HG03442 (cell line): ENCODE measurements at regions not wholly inside any gene's neighbourhood (a gene's known extent, or its start where the extent isn't known, plus 50 kb on each side); places are given as distances from the start of the nearest gene placed in this dataset.

Experiments used
- ATAC-seq: cut with Tn5 transposase; IDR thresholded peaks from one replicate; pipeline ENCODE4 v1.9.1; 2021; ENCODE audit warnings: mild to moderate bottlenecking, moderate library complexity; ENCODE audit not compliant: unreplicated experiment

- no peak for ATAC-seq
Observed at GRCh38 chr10:57249615-57250281, 888.7 kb upstream of the ZWINT start.

GRCh38 chr10:57247271-57247670 is 886.2 kb upstream of the ZWINT start:
- ATAC-seq = no peak

GRCh38 chr10:57225920-57226319 is 864.9 kb upstream of the ZWINT start:
- no peak for ATAC-seq

GRCh38 chr10:57224811-57225210 is 863.8 kb upstream of the ZWINT start:
- no peak for ATAC-seq

GRCh38 chr10:57222603-57223002 is 861.5 kb upstream of the ZWINT start:
- ATAC-seq = no peak

- ATAC-seq = no peak
Observed at GRCh38 chr10:57222129-57222528, 861.1 kb upstream of the ZWINT start.

- ATAC-seq = no peak
Observed at GRCh38 chr10:57221674-57222073, 860.6 kb upstream of the ZWINT start.

GRCh38 chr10:57218382-57218781 is 857.3 kb upstream of the ZWINT start:
- no peak for ATAC-seq

- ATAC-seq = no peak
Observed at GRCh38 chr10:57202356-57202755, 841.3 kb upstream of the ZWINT start.

- ATAC-seq = no peak
Observed at GRCh38 chr10:57188846-57189245, 827.8 kb upstream of the ZWINT start.

- no peak for ATAC-seq
Observed at GRCh38 chr10:57186201-57186600, 825.1 kb upstream of the ZWINT start.

GRCh38 chr10:57169597-57169996 is 808.5 kb upstream of the ZWINT start:
- ATAC-seq = no peak

- no peak for ATAC-seq
Observed at GRCh38 chr10:57168611-57169240, 807.7 kb upstream of the ZWINT start.

GRCh38 chr10:57165671-57166070 is 804.6 kb upstream of the ZWINT start:
- no peak for ATAC-seq

- no peak for ATAC-seq
Observed at GRCh38 chr10:57162231-57162630, 801.2 kb upstream of the ZWINT start.

GRCh38 chr10:57161157-57161556 is 800.1 kb upstream of the ZWINT start:
- ATAC-seq = no peak

GRCh38 chr10:57145548-57145947 is 784.5 kb upstream of the ZWINT start:
- no peak for ATAC-seq

- no peak for ATAC-seq
Observed at GRCh38 chr10:57142925-57143576, 782.0 kb upstream of the ZWINT start.

- ATAC-seq = no peak
Observed at GRCh38 chr10:57141708-57142107, 780.6 kb upstream of the ZWINT start.

GRCh38 chr10:57119684-57120083 is 758.6 kb upstream of the ZWINT start:
- no peak for ATAC-seq

- ATAC-seq = no peak
Observed at GRCh38 chr10:57113545-57113944, 752.5 kb upstream of the ZWINT start.

- ATAC-seq = no peak
Observed at GRCh38 chr10:57102236-57102635, 741.2 kb upstream of the ZWINT start.
